HG02970 (cell line): ENCODE measurements at regions not wholly inside any gene's neighbourhood (a gene's known extent, or its start where the extent isn't known, plus 50 kb on each side); places are given as distances from the start of the nearest gene placed in this dataset.

Experiments used
- ATAC-seq: cut with Tn5 transposase; IDR thresholded peaks from one replicate; pipeline ENCODE4 v1.9.1; 2021; ENCODE audit warnings: mild to moderate bottlenecking, moderate library complexity, moderate number of reproducible peaks; ENCODE audit not compliant: unreplicated experiment, low FRiP score

GRCh38 chr15:39130556-39131379 lies 450.1 kb upstream of the THBS1 start:
- no peak for ATAC-seq

- ATAC-seq, result no peak
These were observed 449.3 kb upstream of the THBS1 start for GRCh38 chr15:39131609-39132008.

GRCh38 chr15:39132070-39132469 lies 448.8 kb upstream of the THBS1 start:
- no peak for ATAC-seq

GRCh38 chr15:39132954-39133600 lies 447.8 kb upstream of the THBS1 start:
- no peak for ATAC-seq

GRCh38 chr15:39134282-39134681 lies 446.6 kb upstream of the THBS1 start:
- no peak for ATAC-seq

GRCh38 chr15:39135989-39136388 lies 444.9 kb upstream of the THBS1 start:
- ATAC-seq, result no peak

GRCh38 chr15:39139431-39140059 lies 441.3 kb upstream of the THBS1 start:
- ATAC-seq, result no peak

GRCh38 chr15:39140060-39140604 lies 440.7 kb upstream of the THBS1 start:
- ATAC-seq, result no peak

GRCh38 chr15:39142500-39142899 lies 438.4 kb upstream of the THBS1 start:
- ATAC-seq, result no peak

- no peak for ATAC-seq
These were observed 437.4 kb upstream of the THBS1 start for GRCh38 chr15:39143479-39143878.

GRCh38 chr15:39144051-39144450 lies 436.8 kb upstream of the THBS1 start:
- no peak for ATAC-seq

GRCh38 chr15:39144613-39145499 lies 436.0 kb upstream of the THBS1 start:
- ATAC-seq, result no peak

GRCh38 chr15:39145854-39146625 lies 434.8 kb upstream of the THBS1 start:
- ATAC-seq, result no peak

- no peak for ATAC-seq
These were observed 431.2 kb upstream of the THBS1 start for GRCh38 chr15:39149636-39150150.

- no peak for ATAC-seq
These were observed 429.3 kb upstream of the THBS1 start for GRCh38 chr15:39151545-39151944.

- no peak for ATAC-seq
These were observed 427.7 kb upstream of the THBS1 start for GRCh38 chr15:39153058-39153714.

- ATAC-seq, result no peak
These were observed 427.2 kb upstream of the THBS1 start for GRCh38 chr15:39153716-39154115.

- no peak for ATAC-seq
These were observed 426.6 kb upstream of the THBS1 start for GRCh38 chr15:39154227-39154638.

GRCh38 chr15:39154776-39155175 lies 426.1 kb upstream of the THBS1 start:
- no peak for ATAC-seq
